IMR-90 (cell line): ENCODE measurements at regions not wholly inside any gene's neighbourhood (a gene's known extent, or its start where the extent isn't known, plus 50 kb on each side); places are given as distances from the start of the nearest gene placed in this dataset.

Experiments
- ATAC-seq: fragments of 200-7000 bp; cut with Tn5 transposase; 2 replicates; pipeline ENCODE4 v1.9.1; 2020; ENCODE audit warnings: low read depth, mild to moderate bottlenecking, moderate library complexity
- BruUV-seq: library from RNA; stranded (reverse); fragments of 400-500 nt; replicated peaks from 2 replicates; lab custom pipeline; 2021; lab: Mats Ljungman, UMichigan
- CTCF ChIA-PET: fragments of 300-600 bp; formaldehyde crosslinking; extraction: SDS; loops from one replicate; lab custom pipeline; 2021; ENCODE audit warnings: antibody characterized with exemption; lab: Yijun Ruan, JAX
- POLR2A ChIA-PET: fragments of 300-600 bp; sonication (Branson Sonifier 250); formaldehyde crosslinking; loops from one replicate; lab custom pipeline; 2022; ENCODE audit warnings: antibody characterized with exemption; ENCODE audit not compliant: unreplicated experiment; lab: Charles Lee
- DNase-seq: peaks from one replicate; pipeline ENCODE4 v3.0.0; 2013
- H2AFZ ChIP-seq: replicated peaks from 2 replicates; pipeline ENCODE3; 2013; ENCODE audit warnings: low read length, mild to moderate bottlenecking; ENCODE audit not compliant: poor library complexity
- H2AK5ac ChIP-seq: 2 replicates; pipeline ENCODE4 v1.6.1; 2013; ENCODE audit warnings: low read depth, low read length, inconsistent platforms
- H2AK9ac ChIP-seq: replicated peaks from 2 replicates; pipeline ENCODE3; 2013; ENCODE audit warnings: mild to moderate bottlenecking, low read depth, low read length, moderate library complexity; ENCODE audit not compliant: poor library complexity
- H2BK120ac ChIP-seq: 2 replicates; pipeline ENCODE4 v1.6.1; 2013; ENCODE audit warnings: low read depth, low read length, inconsistent platforms
- H2BK15ac ChIP-seq: 3 replicates; pipeline ENCODE4 v1.6.1; 2013; ENCODE audit warnings: low read depth, low read length, inconsistent platforms
- H2BK20ac ChIP-seq: 2 replicates; pipeline ENCODE4 v1.6.1; 2013; ENCODE audit warnings: low read depth, mild to moderate bottlenecking, inconsistent platforms, low read length, moderate library complexity
- H2BK5ac ChIP-seq: 2 replicates; pipeline ENCODE4 v1.6.1; 2013; ENCODE audit warnings: mild to moderate bottlenecking, low read depth, low read length, inconsistent platforms; ENCODE audit not compliant: poor library complexity, severe bottlenecking
- H3K14ac ChIP-seq: replicated peaks from 2 replicates; pipeline ENCODE4 v1.6.1; 2013; ENCODE audit warnings: low read depth, low read length, inconsistent platforms
- H3K18ac ChIP-seq: 2 replicates; pipeline ENCODE4 v1.6.1; 2013; ENCODE audit warnings: low read depth, low read length, control low read depth
- H3K23ac ChIP-seq: 2 replicates; pipeline ENCODE4 v1.6.1; 2013; ENCODE audit warnings: low read depth, low read length, inconsistent platforms
- H3K27ac ChIP-seq: 2 replicates; pipeline ENCODE4 v1.5.1; 2013; ENCODE audit warnings: mild to moderate bottlenecking, control low read depth, low read length; ENCODE audit not compliant: insufficient read depth
- H3K27me3 ChIP-seq: 2 replicates; pipeline ENCODE4 v1.6.1; 2013; ENCODE audit warnings: low read length; ENCODE audit not compliant: control insufficient read depth, insufficient read depth
- H3K36me3 ChIP-seq: 2 replicates; pipeline ENCODE4 v1.6.1; 2013; ENCODE audit warnings: low read length, mixed read lengths; ENCODE audit not compliant: control insufficient read depth, insufficient read depth
- H3K4ac ChIP-seq: 2 replicates; pipeline ENCODE4 v1.6.1; 2013; ENCODE audit warnings: low read depth, low read length, inconsistent platforms
- H3K4me1 ChIP-seq: 2 replicates; pipeline ENCODE4 v1.6.1; 2013; ENCODE audit warnings: low read length, mixed read lengths; ENCODE audit not compliant: control insufficient read depth, insufficient read depth
- H3K4me2 ChIP-seq: 2 replicates; pipeline ENCODE4 v1.6.1; 2013; ENCODE audit warnings: low read depth, mild to moderate bottlenecking, control low read depth, low read length, moderate library complexity
- H3K4me3 ChIP-seq: 2 replicates; pipeline ENCODE4 v1.5.1; 2013; ENCODE audit warnings: low read depth, mild to moderate bottlenecking, control low read depth, low read length, moderate library complexity; ENCODE audit not compliant: insufficient read depth
- H3K56ac ChIP-seq: 2 replicates; pipeline ENCODE4 v1.6.1; 2013; ENCODE audit warnings: low read length, inconsistent platforms; ENCODE audit not compliant: insufficient read depth; ENCODE audit errors: extremely low read depth
- H3K79me1 ChIP-seq, 2 experiments: 2 replicates each; pipeline ENCODE4 v1.6.1; 2013; ENCODE audit warnings: low read length in 2 of 2, inconsistent platforms in 1 of 2, low read depth in 1 of 2
- H3K9ac ChIP-seq: 2 replicates; pipeline ENCODE4 v1.6.1; 2013; ENCODE audit warnings: low read depth, low read length, control low read depth
- H3K9me1 ChIP-seq: 2 replicates; pipeline ENCODE4 v1.6.1; 2013; ENCODE audit warnings: low read length, inconsistent platforms; ENCODE audit not compliant: insufficient read depth
- H3K9me3 ChIP-seq: 2 replicates; pipeline ENCODE4 v1.6.1; 2013; ENCODE audit warnings: low read length; ENCODE audit not compliant: control insufficient read depth, insufficient read depth
- H4K20me1 ChIP-seq: 2 replicates; pipeline ENCODE4 v1.6.1; 2013; ENCODE audit warnings: low read length, inconsistent platforms; ENCODE audit not compliant: insufficient read depth
- H4K5ac ChIP-seq: 2 replicates; pipeline ENCODE4 v1.6.1; 2013; ENCODE audit warnings: mild to moderate bottlenecking, low read depth, low read length, control low read depth
- H4K8ac ChIP-seq, 2 experiments: 2 replicates each; pipeline ENCODE4 v1.6.1; 2013; ENCODE audit warnings: low read depth in 2 of 2, low read length in 2 of 2, control low read depth in 1 of 2, inconsistent platforms in 1 of 2
- H4K91ac ChIP-seq: 2 replicates; pipeline ENCODE4 v1.6.1; 2013; ENCODE audit warnings: low read depth, low read length, inconsistent platforms; ENCODE audit not compliant: insufficient read depth
- BHLHE40 ChIP-seq: fragments of 150-350 bp; IDR thresholded peaks from 2 replicates; pipeline ENCODE4 v1.6.1; 2016; ENCODE audit warnings: mild to moderate bottlenecking, low read depth, low read length
- CEBPB ChIP-seq: IDR thresholded peaks from 2 replicates; pipeline ENCODE4 v1.6.1; 2012; ENCODE audit warnings: low read depth, low read length, improper control_type of control experiment
- CHD1 ChIP-seq: IDR thresholded peaks from 2 replicates; pipeline ENCODE4 v1.6.1; 2012; ENCODE audit warnings: low read depth, low read length, improper control_type of control experiment
- CTCF ChIP-seq: conservative IDR thresholded peaks from 2 replicates; pipeline ENCODE4 v1.5.1; 2012; ENCODE audit warnings: mild to moderate bottlenecking, low read depth, low read length, improper control_type of control experiment
- MAFK ChIP-seq: IDR thresholded peaks from 2 replicates; pipeline ENCODE4 v1.6.1; 2012; ENCODE audit warnings: low read depth, low read length, improper control_type of control experiment
- MAZ ChIP-seq: IDR thresholded peaks from 2 replicates; pipeline ENCODE4 v1.6.1; 2012; ENCODE audit warnings: low read depth, mild to moderate bottlenecking, low read length, improper control_type of control experiment, moderate library complexity, borderline replicate concordance
- MXI1 ChIP-seq: IDR thresholded peaks from 2 replicates; pipeline ENCODE4 v1.6.1; 2012; ENCODE audit warnings: low read depth, mild to moderate bottlenecking, low read length, moderate library complexity, borderline replicate concordance
- POLR2A ChIP-seq: IDR thresholded peaks from 2 replicates; pipeline ENCODE4 v1.6.1; 2012; ENCODE audit warnings: mild to moderate bottlenecking, low read depth, low read length
- SMC3 ChIP-seq: fragments of 150-350 bp; IDR thresholded peaks from 2 replicates; pipeline ENCODE4 v1.6.1; 2016; ENCODE audit warnings: low read depth, mild to moderate bottlenecking, antibody characterized with exemption, low read length, moderate library complexity
- WGBS, 2 experiments: methylation state at CpG; one replicate each; pipeline versions ENCODE4 v1.1.5 to v1.1.7; 2013; ENCODE audit warnings: missing lambda C conversion rate in 2 of 2; ENCODE audit not compliant: insufficient read length in 1 of 2; ENCODE audit errors: extremely low coverage in 2 of 2; 5-methylcytosine and 5-hydroxymethylcytosine counted together
- dilution Hi-C: fragments of 300-500 bp; cut with HindIII; formaldehyde crosslinking; loops from one replicate; pipeline ENCODE4 v1.14.3; 2018; ENCODE audit warnings: low sequenced_read_pairs; ENCODE audit not compliant: unreplicated experiment
- in situ Hi-C: fragments of 300-500 bp; cut with MboI; formaldehyde crosslinking; loops from 3 replicates; pipeline ENCODE4 v1.14.3; 2019; ENCODE audit warnings: low sequenced_read_pairs, inconsistent platforms, mixed read lengths
- intact Hi-C: fragments of 100-400 bp; cut with micrococcal nuclease; formaldehyde crosslinking; loops from 2 replicates; pipeline ENCODE4 v1.10.0; 2022

GRCh38 chr3:59391131-59391530 is 341.3 kb upstream of the CFAP20DC start:
- Histone ChIP-seq H3K79me1 (no peaks in the 10 kb centered on the region), H2AFZ (no peak overlapping the region), H4K5ac (no peak overlapping the region), H4K20me1 (no peaks in the 10 kb centered on the region), H2BK20ac (no peak overlapping the region), H3K23ac (no peak overlapping the region), H3K9ac (no peak overlapping the region), H3K36me3 (no peaks in the 10 kb centered on the region), H3K27me3 (no peaks in the 10 kb centered on the region), H3K9me3 (no peaks in the 10 kb centered on the region), H3K9me1 (no peaks in the 10 kb centered on the region), H2AK9ac (no peak overlapping the region), H3K4me3 (no peak overlapping the region), H3K14ac (no peak overlapping the region), H3K4me2 (no peak overlapping the region), H2BK15ac (no peak overlapping the region), H3K56ac (no peak overlapping the region), H4K8ac (no peak overlapping the region), H3K18ac (no peak overlapping the region), H3K27ac (no peak overlapping the region), H3K4ac (no peak overlapping the region), H4K91ac (no peak overlapping the region), H2BK120ac (no peak overlapping the region), H3K4me1 (no peaks in the 10 kb centered on the region), H2BK5ac (no peak overlapping the region), H2AK5ac (no peak overlapping the region)
- dilution Hi-C loops (no loop called here), in situ Hi-C loops (no loop called here), intact Hi-C loops (no loop called here)
- ChIA-PET POLR2A (no interaction called here), CTCF (no interaction called here)
- ATAC-seq (no peak), DNase-seq (no peak)
- whole genome bisulfite sequencing, 2 experiments: no CpG with 5 or more reads among the region's 7 CpGs
- no peak for TF ChIP-seq MAFK
- TF ChIP-seq MXI1: no peak
- no peak for TF ChIP-seq POLR2A
- TF ChIP-seq MAZ: no peak
- TF ChIP-seq SMC3: no peak
- TF ChIP-seq CHD1: no peak
- no peak for TF ChIP-seq BHLHE40
- no peak for TF ChIP-seq CTCF
- no peak for TF ChIP-seq CEBPB
- BruUV-seq: no TSS peak
